Chondrocyte (in vitro differentiated cells): ENCODE measurements at regions not wholly inside any gene's neighbourhood (a gene's known extent, or its start where the extent isn't known, plus 50 kb on each side); places are given as distances from the start of the nearest gene placed in this dataset.

Experiments
- DNase-seq: peaks from one replicate; pipeline ENCODE4 v3.0.0; 2021; ENCODE audit warnings: mixed read lengths, low spot score
- H3K27ac Mint-ChIP-seq: one replicate; pipeline ENCODE4 v1.8.0; 2021; ENCODE audit warnings: mild to moderate bottlenecking, moderate library complexity, mixed read lengths; ENCODE audit not compliant: unreplicated experiment
- H3K27me3 Mint-ChIP-seq: 2 replicates; pipeline ENCODE4 v1.8.0; 2021; ENCODE audit warnings: low read depth, mixed read lengths
- H3K36me3 Mint-ChIP-seq: 2 replicates; pipeline ENCODE4 v1.8.0; 2021; ENCODE audit warnings: low read depth, mixed read lengths
- H3K4me1 Mint-ChIP-seq: 2 replicates; pipeline ENCODE4 v1.8.0; 2021; ENCODE audit warnings: low read depth, mild to moderate bottlenecking, mixed read lengths
- H3K4me3 Mint-ChIP-seq: one replicate; pipeline ENCODE4 v1.8.0; 2021; ENCODE audit warnings: mild to moderate bottlenecking, moderate library complexity, mixed read lengths; ENCODE audit not compliant: unreplicated experiment
- H3K9me3 Mint-ChIP-seq: 2 replicates; pipeline ENCODE4 v1.8.0; 2021; ENCODE audit warnings: low read depth, mixed read lengths
- CTCF ChIP-seq: fragments of 200-600 bp; sonication (generic); IDR thresholded peaks from 2 replicates; pipeline ENCODE4 v1.5.0; 2021; ENCODE audit warnings: antibody characterized with exemption, mild to moderate bottlenecking, moderate library complexity

- DNase-seq, result no peak
- no peaks in the 10 kb centered on the region for H3K36me3 Mint-ChIP-seq
- TF ChIP-seq CTCF, result no peak
- no peaks in the 10 kb centered on the region for H3K4me1 Mint-ChIP-seq
- H3K4me3 Mint-ChIP-seq, result no peak overlapping the region
- H3K27ac Mint-ChIP-seq, result no peak overlapping the region
- no peaks in the 10 kb centered on the region for H3K27me3 Mint-ChIP-seq
- peaks cover 53% of the 10 kb centered on the region for H3K9me3 Mint-ChIP-seq
Observed at GRCh38 chrX:64853424-64853823, 122.8 kb downstream of the ZC4H2 start.

- no peaks in the 10 kb centered on the region for H3K27me3 Mint-ChIP-seq
- H3K36me3 Mint-ChIP-seq, result no peaks in the 10 kb centered on the region
- no peak for DNase-seq
- peaks cover 33% of the 10 kb centered on the region for H3K9me3 Mint-ChIP-seq
- no peak for TF ChIP-seq CTCF
- no peak overlapping the region for H3K27ac Mint-ChIP-seq
- H3K4me1 Mint-ChIP-seq, result no peaks in the 10 kb centered on the region
- H3K4me3 Mint-ChIP-seq, result no peak overlapping the region
Observed at GRCh38 chrX:64850371-64851082, 125.7 kb downstream of the ZC4H2 start.

- peaks cover 45% of the 10 kb centered on the region for H3K9me3 Mint-ChIP-seq
- H3K36me3 Mint-ChIP-seq, result no peaks in the 10 kb centered on the region
- no peaks in the 10 kb centered on the region for H3K27me3 Mint-ChIP-seq
- no peak overlapping the region for H3K4me3 Mint-ChIP-seq
- no peak for TF ChIP-seq CTCF
- no peaks in the 10 kb centered on the region for H3K4me1 Mint-ChIP-seq
- DNase-seq, result no peak
- no peak overlapping the region for H3K27ac Mint-ChIP-seq
Observed at GRCh38 chrX:64843224-64843623, 133.0 kb downstream of the ZC4H2 start.

- Mint-ChIP-seq H3K4me1 (no peaks in the 10 kb centered on the region), H3K27me3 (no peaks in the 10 kb centered on the region), H3K4me3 (no peak overlapping the region), H3K36me3 (no peaks in the 10 kb centered on the region), H3K9me3 (peaks cover 45% of the 10 kb centered on the region), H3K27ac (no peak overlapping the region)
- no peak for TF ChIP-seq CTCF
- DNase-seq, result no peak
Observed at GRCh38 chrX:64842492-64842891, 133.8 kb downstream of the ZC4H2 start.

- no peaks in the 10 kb centered on the region for H3K27me3 Mint-ChIP-seq
- peaks cover 53% of the 10 kb centered on the region for H3K9me3 Mint-ChIP-seq
- no peak for TF ChIP-seq CTCF
- H3K4me3 Mint-ChIP-seq, result no peak overlapping the region
- H3K4me1 Mint-ChIP-seq, result no peaks in the 10 kb centered on the region
- no peak overlapping the region for H3K27ac Mint-ChIP-seq
- no peak for DNase-seq
- no peaks in the 10 kb centered on the region for H3K36me3 Mint-ChIP-seq
Observed at GRCh38 chrX:64805683-64806082, 170.6 kb downstream of the ZC4H2 start.
